WTC11 (cell line): ENCODE measurements at regions not wholly inside any gene's neighbourhood (a gene's known extent, or its start where the extent isn't known, plus 50 kb on each side); places are given as distances from the start of the nearest gene placed in this dataset.

Experiments used
- CTCF ChIP-seq: fragments of 200-600 bp; IDR thresholded peaks from 2 replicates; pipeline ENCODE4 v1.8.0; 2022; ENCODE audit warnings: antibody characterized with exemption
- FOXJ3 ChIP-seq: sonication (generic); formaldehyde crosslinking; IDR thresholded peaks from 2 replicates; pipeline ENCODE4 v1.9.0; 2021; ENCODE audit warnings: missing genetic modification reagents, mild to moderate bottlenecking, borderline replicate concordance
- JUN ChIP-seq: sonication (generic); formaldehyde crosslinking; IDR thresholded peaks from 2 replicates; pipeline ENCODE4 v1.8.0; 2023; ENCODE audit warnings: mild to moderate bottlenecking, missing genetic modification reagents
- MAX ChIP-seq: sonication (generic); formaldehyde crosslinking; IDR thresholded peaks from 2 replicates; pipeline ENCODE4 v1.8.0; 2022; ENCODE audit warnings: mild to moderate bottlenecking, missing genetic modification reagents
- SP1 ChIP-seq: sonication (generic); formaldehyde crosslinking; conservative IDR thresholded peaks from 2 replicates; pipeline ENCODE4 v1.8.1; 2022; ENCODE audit warnings: missing genetic modification reagents

DNA sequence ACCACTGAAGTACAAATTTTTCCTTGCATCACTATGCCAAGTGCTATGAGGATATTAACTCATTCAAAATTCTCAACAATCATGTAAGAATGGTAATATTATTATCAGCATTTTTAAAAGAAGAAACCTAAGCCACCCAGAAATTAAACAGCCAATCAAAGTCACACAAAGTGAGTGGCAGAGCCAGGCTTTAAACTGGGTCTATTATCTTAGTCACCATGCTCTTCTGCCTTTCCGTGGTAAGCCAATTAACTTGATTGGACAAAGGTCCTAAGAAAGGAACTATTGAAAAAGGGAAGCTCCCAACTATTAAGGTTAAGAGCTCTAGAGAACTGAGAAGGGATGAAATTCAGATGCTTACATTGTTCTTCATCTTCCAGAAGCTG is 111.5 kb downstream of the ASB9 start:
- TF ChIP-seq JUN (CRISPR knock-in tag) = no peak
- no peak for TF ChIP-seq CTCF
- TF ChIP-seq MAX = no peak
- no peak for TF ChIP-seq SP1 (CRISPR knock-in tag)
- no peak for TF ChIP-seq FOXJ3 (CRISPR knock-in tag)
